ENCODE measurements at regions not wholly inside any gene's neighbourhood (a gene's known extent, or its start where the extent isn't known, plus 50 kb on each side); places are given as distances from the start of the nearest gene placed in this dataset.
"Not testable (repeated sequence)": the region's sequence is repeated elsewhere in the genome, so short reads cannot be mapped to it uniquely, and the experiment has no call there.

GRCh38 chr3:152728231-152728980, 106.5 kb upstream of the P2RY1 start:
- no peak for DNase-seq

- no peak for DNase-seq
These were observed 105.0 kb upstream of the P2RY1 start for GRCh38 chr3:152729906-152730305.

- DNase-seq: no peak
These were observed 103.4 kb upstream of the P2RY1 start for GRCh38 chr3:152731511-152731910.

GRCh38 chr3:152733584-152734119, 101.3 kb upstream of the P2RY1 start:
- no peak for DNase-seq

- DNase-seq: no peak
These were observed 97.7 kb upstream of the P2RY1 start for GRCh38 chr3:152737021-152737908.

GRCh38 chr3:152738656-152739055, 96.3 kb upstream of the P2RY1 start:
- DNase-seq: no peak

- DNase-seq: no peak
These were observed 92.3 kb upstream of the P2RY1 start for GRCh38 chr3:152742368-152743347.

- no peak for DNase-seq
These were observed 89.3 kb upstream of the P2RY1 start for GRCh38 chr3:152745646-152746045.

GRCh38 chr3:152754303-152754702, 80.6 kb upstream of the P2RY1 start:
- no peak for DNase-seq

- DNase-seq: no peak
These were observed 78.1 kb upstream of the P2RY1 start for GRCh38 chr3:152756807-152757206.

- no peak for DNase-seq
These were observed 74.8 kb upstream of the P2RY1 start for GRCh38 chr3:152760024-152760563.

GRCh38 chr3:152760591-152760990, 74.3 kb upstream of the P2RY1 start:
- no peak for DNase-seq

GRCh38 chr3:152768478-152768877, 66.5 kb upstream of the P2RY1 start:
- no peak for DNase-seq

- no peak for DNase-seq
These were observed 65.4 kb upstream of the P2RY1 start for GRCh38 chr3:152769523-152769922.

GRCh38 chr3:152770296-152770695, 64.6 kb upstream of the P2RY1 start:
- no peak for DNase-seq

- no peak for DNase-seq
These were observed 63.8 kb upstream of the P2RY1 start for GRCh38 chr3:152771120-152771519.

- DNase-seq: no peak
These were observed 62.2 kb upstream of the P2RY1 start for GRCh38 chr3:152772674-152773225.

- no peak for DNase-seq
These were observed 61.3 kb upstream of the P2RY1 start for GRCh38 chr3:152773633-152774032.

- DNase-seq: not testable (repeated sequence)
These were observed 60.7 kb upstream of the P2RY1 start for GRCh38 chr3:152774230-152774629.

- no peak for DNase-seq
These were observed 56.9 kb upstream of the P2RY1 start for GRCh38 chr3:152778022-152778421.

GRCh38 chr3:152779653-152780052, 55.3 kb upstream of the P2RY1 start:
- no peak for DNase-seq

- no peak for DNase-seq
These were observed 54.4 kb upstream of the P2RY1 start for GRCh38 chr3:152780553-152780952.

All from activated naive CD4-positive, alpha-beta T cell (primary cell).